ENCODE measurements at regions not wholly inside any gene's neighbourhood (a gene's known extent, or its start where the extent isn't known, plus 50 kb on each side); places are given as distances from the start of the nearest gene placed in this dataset.

DNA sequence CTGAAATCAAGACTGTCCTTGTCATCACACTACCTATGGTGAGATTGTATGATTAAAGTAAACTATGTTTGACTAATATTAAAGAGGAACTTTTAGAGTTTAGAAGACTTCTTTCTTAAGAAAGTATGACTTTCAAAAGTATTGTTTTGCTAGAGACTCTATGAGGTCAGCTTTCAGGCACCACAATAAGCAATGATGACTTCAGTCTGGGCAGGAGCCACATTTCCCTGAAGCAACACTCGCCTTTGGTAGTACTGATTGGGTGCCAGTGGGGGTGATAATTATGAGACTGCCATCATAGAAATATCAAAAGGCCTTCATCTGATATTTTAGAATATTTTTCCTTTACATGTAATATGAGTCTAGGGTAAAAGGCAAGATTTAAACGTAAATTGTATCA, 212.6 kb downstream of the DTHD1 start:
- no peak for DNase-seq (ENCODE audit: low spot score)
- Histone ChIP-seq H2AK5ac (ENCODE audit: low read depth, low read length) (no peak overlapping the region), H3K4me2 (ENCODE audit: insufficient read depth, low read length, poor library complexity, severe bottlenecking) (no peak overlapping the region), H4K8ac (ENCODE audit: low read depth, low read length) (no peak overlapping the region), H4K91ac (ENCODE audit: low read depth, low read length, poor library complexity) (no peak overlapping the region), H3K23ac (ENCODE audit: low read depth, low read length, poor library complexity) (no peak overlapping the region), H2BK15ac (ENCODE audit: low read length) (no peak overlapping the region), H3K4ac (ENCODE audit: low read length) (no peak overlapping the region), H2BK12ac (ENCODE audit: low read length) (no peak overlapping the region), H3K27ac (replicated peaks; ENCODE audit: low read length) (no peak overlapping the region), H3K79me1 (ENCODE audit: low read depth, low read length) (no peaks in the 10 kb centered on the region), H2AFZ (ENCODE audit: low read length) (no peak overlapping the region), H2BK120ac (ENCODE audit: low read depth, low read length) (no peak overlapping the region), H3K18ac (ENCODE audit: low read length) (no peak overlapping the region), H3K9ac (ENCODE audit: low read depth, low read length, poor library complexity) (no peak overlapping the region), H2BK5ac (ENCODE audit: low read length) (no peak overlapping the region), H3K9me3 (replicated peaks in 1 of 2; ENCODE audit: control insufficient read depth in 2 of 2, insufficient read depth in 1 of 2, low read depth in 1 of 2, low read length in 2 of 2) (no peaks in the 10 kb centered on the region), H3K27me3 (ENCODE audit: control insufficient read depth in 3 of 3, insufficient read depth in 3 of 3, low read depth in 1 of 3, low read length in 3 of 3) (no peaks in the 10 kb centered on the region), H3K14ac (ENCODE audit: low read length) (no peak overlapping the region), H3K4me1 (ENCODE audit: control insufficient read depth in 2 of 2, insufficient read depth in 1 of 2, low read depth in 1 of 2, low read length in 2 of 2) (no peaks in the 10 kb centered on the region), H3K36me3 (replicated peaks in 1 of 2; ENCODE audit: control insufficient read depth in 2 of 2, insufficient read depth in 2 of 2, low read length in 2 of 2) (no peaks in the 10 kb centered on the region), H3K4me3 (ENCODE audit: low read length in 2 of 2) (no peak overlapping the region)
- WGBS, 2 donors (ENCODE audit: extremely low coverage in 2 of 2, insufficient read length in 2 of 2, insufficient replicate concordance in 1 of 2): no CpG with 5 or more reads among the region's 2 CpGs

DNA sequence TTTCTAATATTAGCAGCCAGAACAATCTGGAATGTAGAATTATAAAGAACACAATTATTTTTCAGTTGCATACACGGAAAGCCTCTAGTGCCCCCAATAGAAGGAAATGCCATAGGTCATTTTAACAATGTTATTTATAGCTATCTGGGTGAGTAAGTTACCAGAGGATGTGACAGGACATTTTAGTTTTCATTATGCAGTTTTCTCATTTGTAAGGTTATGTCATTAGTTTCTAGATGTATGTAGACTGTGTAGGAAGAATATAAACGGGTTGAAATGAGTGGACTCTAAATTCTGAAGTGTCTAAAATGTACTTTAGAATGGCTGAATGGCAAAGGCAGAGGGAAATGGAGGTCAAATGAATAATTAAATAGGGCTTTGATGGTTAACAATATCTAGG, 213.3 kb downstream of the DTHD1 start:
- H4K8ac ChIP-seq (ENCODE audit: low read depth, low read length): no peak overlapping the region
- H2BK120ac ChIP-seq (ENCODE audit: low read depth, low read length): no peak overlapping the region
- H3K14ac ChIP-seq (ENCODE audit: low read length): no peak overlapping the region
- H3K18ac ChIP-seq (ENCODE audit: low read length): no peak overlapping the region
- H3K4me2 ChIP-seq (ENCODE audit: insufficient read depth, low read length, poor library complexity, severe bottlenecking): no peak overlapping the region
- H3K4me1 ChIP-seq (ENCODE audit: control insufficient read depth in 2 of 2, insufficient read depth in 1 of 2, low read depth in 1 of 2, low read length in 2 of 2): no peaks in the 10 kb centered on the region
- H2BK15ac ChIP-seq (ENCODE audit: low read length): no peak overlapping the region
- H3K9me3 ChIP-seq (replicated peaks in 1 of 2; ENCODE audit: control insufficient read depth in 2 of 2, insufficient read depth in 1 of 2, low read depth in 1 of 2, low read length in 2 of 2): no peaks in the 10 kb centered on the region
- H2AK5ac ChIP-seq (ENCODE audit: low read depth, low read length): no peak overlapping the region
- H3K9ac ChIP-seq (ENCODE audit: low read depth, low read length, poor library complexity): no peak overlapping the region
- DNase-seq (ENCODE audit: low spot score): no peak
- no peaks in the 10 kb centered on the region for H3K36me3 ChIP-seq (replicated peaks in 1 of 2; ENCODE audit: control insufficient read depth in 2 of 2, insufficient read depth in 2 of 2, low read length in 2 of 2)
- H3K27me3 ChIP-seq (ENCODE audit: control insufficient read depth in 3 of 3, insufficient read depth in 3 of 3, low read depth in 1 of 3, low read length in 3 of 3): no peaks in the 10 kb centered on the region
- H3K23ac ChIP-seq (ENCODE audit: low read depth, low read length, poor library complexity): no peak overlapping the region
- H3K27ac ChIP-seq (replicated peaks; ENCODE audit: low read length): no peak overlapping the region
- H2BK12ac ChIP-seq (ENCODE audit: low read length): no peak overlapping the region
- H2BK5ac ChIP-seq (ENCODE audit: low read length): no peak overlapping the region
- H4K91ac ChIP-seq (ENCODE audit: low read depth, low read length, poor library complexity): no peak overlapping the region
- WGBS, 2 donors (ENCODE audit: extremely low coverage in 2 of 2, insufficient read length in 2 of 2, insufficient replicate concordance in 1 of 2): no CpG with 5 or more reads among the region's 2 CpGs
- no peak overlapping the region for H2AFZ ChIP-seq (ENCODE audit: low read length)
- H3K4me3 ChIP-seq (ENCODE audit: low read length in 2 of 2): no peak overlapping the region
- H3K4ac ChIP-seq (ENCODE audit: low read length): no peak overlapping the region
- no peaks in the 10 kb centered on the region for H3K79me1 ChIP-seq (ENCODE audit: low read depth, low read length)

DNA sequence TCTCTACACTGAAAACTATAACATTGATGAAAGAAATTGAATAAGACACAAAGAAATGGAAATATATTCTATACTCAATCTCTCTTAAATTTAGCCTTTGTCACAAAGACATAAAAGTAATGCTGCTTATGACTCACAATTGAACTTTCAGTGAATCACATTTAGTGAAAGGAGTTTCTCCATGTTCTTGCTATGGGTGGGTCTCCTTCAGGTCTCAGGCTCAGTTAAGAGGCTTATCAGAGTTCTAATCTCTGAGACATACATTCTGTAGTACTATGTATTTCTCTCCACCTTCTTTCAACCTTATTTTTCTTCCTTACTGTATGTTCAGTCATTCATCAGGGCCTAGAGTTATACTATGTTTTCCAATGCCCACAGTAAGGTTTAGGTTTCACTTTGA, 220.9 kb downstream of the DTHD1 start:
- H4K91ac ChIP-seq (ENCODE audit: low read depth, low read length, poor library complexity): no peak overlapping the region
- no peak overlapping the region for H2AFZ ChIP-seq (ENCODE audit: low read length)
- H3K23ac ChIP-seq (ENCODE audit: low read depth, low read length, poor library complexity): no peak overlapping the region
- H3K4ac ChIP-seq (ENCODE audit: low read length): no peak overlapping the region
- H3K36me3 ChIP-seq (replicated peaks in 1 of 2; ENCODE audit: control insufficient read depth in 2 of 2, insufficient read depth in 2 of 2, low read length in 2 of 2): no peaks in the 10 kb centered on the region
- H3K79me1 ChIP-seq (ENCODE audit: low read depth, low read length): no peaks in the 10 kb centered on the region
- H3K27ac ChIP-seq (replicated peaks; ENCODE audit: low read length): no peak overlapping the region
- no peak overlapping the region for H3K4me2 ChIP-seq (ENCODE audit: insufficient read depth, low read length, poor library complexity, severe bottlenecking)
- no peak overlapping the region for H3K4me3 ChIP-seq (ENCODE audit: low read length in 2 of 2)
- no peak overlapping the region for H2BK120ac ChIP-seq (ENCODE audit: low read depth, low read length)
- no peaks in the 10 kb centered on the region for H3K4me1 ChIP-seq (ENCODE audit: control insufficient read depth in 2 of 2, insufficient read depth in 1 of 2, low read depth in 1 of 2, low read length in 2 of 2)
- no peak overlapping the region for H3K18ac ChIP-seq (ENCODE audit: low read length)
- no peaks in the 10 kb centered on the region for H3K27me3 ChIP-seq (ENCODE audit: control insufficient read depth in 3 of 3, insufficient read depth in 3 of 3, low read depth in 1 of 3, low read length in 3 of 3)
- H3K14ac ChIP-seq (ENCODE audit: low read length): no peak overlapping the region
- H2BK15ac ChIP-seq (ENCODE audit: low read length): no peak overlapping the region
- no peak for DNase-seq (ENCODE audit: low spot score)
- no peak overlapping the region for H3K9ac ChIP-seq (ENCODE audit: low read depth, low read length, poor library complexity)
- H2AK5ac ChIP-seq (ENCODE audit: low read depth, low read length): no peak overlapping the region
- no peak overlapping the region for H2BK12ac ChIP-seq (ENCODE audit: low read length)
- no peak overlapping the region for H4K8ac ChIP-seq (ENCODE audit: low read depth, low read length)
- no peaks in the 10 kb centered on the region for H3K9me3 ChIP-seq (replicated peaks in 1 of 2; ENCODE audit: control insufficient read depth in 2 of 2, insufficient read depth in 1 of 2, low read depth in 1 of 2, low read length in 2 of 2)
- H2BK5ac ChIP-seq (ENCODE audit: low read length): no peak overlapping the region

DNA sequence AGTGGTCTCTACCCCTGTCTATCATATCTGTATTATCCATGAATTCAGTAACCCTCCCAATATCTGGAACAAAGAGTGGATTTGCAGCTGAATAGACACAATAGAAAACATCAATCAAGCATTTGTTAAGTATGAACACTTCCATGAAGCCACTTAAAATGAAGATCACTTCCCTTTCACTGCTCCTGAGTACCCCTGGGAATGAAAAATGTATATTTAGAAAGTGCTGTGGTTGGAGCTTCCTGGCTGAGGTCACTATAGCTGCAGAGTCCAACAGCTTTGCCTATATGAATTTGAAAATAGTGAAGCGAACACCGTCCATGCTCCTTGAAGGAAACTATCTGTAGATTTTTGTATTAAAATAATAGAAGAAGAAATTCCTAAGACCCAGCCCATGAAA, 227.0 kb downstream of the DTHD1 start:
- Histone ChIP-seq H2BK120ac (ENCODE audit: low read depth, low read length) (no peak overlapping the region), H3K9me3 (replicated peaks in 1 of 2; ENCODE audit: control insufficient read depth in 2 of 2, insufficient read depth in 1 of 2, low read depth in 1 of 2, low read length in 2 of 2) (no peaks in the 10 kb centered on the region), H2BK12ac (ENCODE audit: low read length) (no peak overlapping the region), H3K18ac (ENCODE audit: low read length) (no peak overlapping the region), H4K8ac (ENCODE audit: low read depth, low read length) (no peak overlapping the region), H3K4me1 (ENCODE audit: control insufficient read depth in 2 of 2, insufficient read depth in 1 of 2, low read depth in 1 of 2, low read length in 2 of 2) (no peaks in the 10 kb centered on the region), H3K9ac (ENCODE audit: low read depth, low read length, poor library complexity) (no peak overlapping the region), H4K91ac (ENCODE audit: low read depth, low read length, poor library complexity) (no peak overlapping the region), H3K4me3 (ENCODE audit: low read length in 2 of 2) (no peak overlapping the region), H3K27me3 (ENCODE audit: control insufficient read depth in 3 of 3, insufficient read depth in 3 of 3, low read depth in 1 of 3, low read length in 3 of 3) (no peaks in the 10 kb centered on the region), H2BK15ac (ENCODE audit: low read length) (no peak overlapping the region), H3K79me1 (ENCODE audit: low read depth, low read length) (no peaks in the 10 kb centered on the region), H3K27ac (replicated peaks; ENCODE audit: low read length) (no peak overlapping the region), H3K14ac (ENCODE audit: low read length) (no peak overlapping the region), H2AK5ac (ENCODE audit: low read depth, low read length) (no peak overlapping the region), H2AFZ (ENCODE audit: low read length) (no peak overlapping the region), H3K4me2 (ENCODE audit: insufficient read depth, low read length, poor library complexity, severe bottlenecking) (no peak overlapping the region), H2BK5ac (ENCODE audit: low read length) (no peak overlapping the region), H3K36me3 (replicated peaks in 1 of 2; ENCODE audit: control insufficient read depth in 2 of 2, insufficient read depth in 2 of 2, low read length in 2 of 2) (no peaks in the 10 kb centered on the region), H3K4ac (ENCODE audit: low read length) (no peak overlapping the region), H3K23ac (ENCODE audit: low read depth, low read length, poor library complexity) (no peak overlapping the region)
- no peak for DNase-seq (ENCODE audit: low spot score)
- no CpG with 5 or more reads among the region's 2 CpGs for WGBS, 2 donors (ENCODE audit: extremely low coverage in 2 of 2, insufficient read length in 2 of 2, insufficient replicate concordance in 1 of 2)
